AG09309 (cell line): ENCODE measurements at regions not wholly inside any gene's neighbourhood (a gene's known extent, or its start where the extent isn't known, plus 50 kb on each side); places are given as distances from the start of the nearest gene placed in this dataset.

ENCODE experiments used
- DNase-seq: peaks from one replicate; pipeline ENCODE4 v3.0.0-alpha.2; 2010; ENCODE audit warnings: low read depth
- H3K4me3 ChIP-seq: 2 replicates; pipeline ENCODE4 v1.5.1; 2011; ENCODE audit warnings: mild to moderate bottlenecking, low read depth, low read length, moderate library complexity; ENCODE audit not compliant: control insufficient read depth
- TF ChIP-seq, protein P1 (sequence below): IDR thresholded peaks from 2 replicates; pipeline ENCODE4 v1.5.1; 2011; ENCODE audit warnings: mild to moderate bottlenecking, low read depth, low read length, inconsistent platforms; ENCODE audit not compliant: insufficient read depth, control insufficient read depth; ENCODE audit errors: missing control alignments

DNA sequence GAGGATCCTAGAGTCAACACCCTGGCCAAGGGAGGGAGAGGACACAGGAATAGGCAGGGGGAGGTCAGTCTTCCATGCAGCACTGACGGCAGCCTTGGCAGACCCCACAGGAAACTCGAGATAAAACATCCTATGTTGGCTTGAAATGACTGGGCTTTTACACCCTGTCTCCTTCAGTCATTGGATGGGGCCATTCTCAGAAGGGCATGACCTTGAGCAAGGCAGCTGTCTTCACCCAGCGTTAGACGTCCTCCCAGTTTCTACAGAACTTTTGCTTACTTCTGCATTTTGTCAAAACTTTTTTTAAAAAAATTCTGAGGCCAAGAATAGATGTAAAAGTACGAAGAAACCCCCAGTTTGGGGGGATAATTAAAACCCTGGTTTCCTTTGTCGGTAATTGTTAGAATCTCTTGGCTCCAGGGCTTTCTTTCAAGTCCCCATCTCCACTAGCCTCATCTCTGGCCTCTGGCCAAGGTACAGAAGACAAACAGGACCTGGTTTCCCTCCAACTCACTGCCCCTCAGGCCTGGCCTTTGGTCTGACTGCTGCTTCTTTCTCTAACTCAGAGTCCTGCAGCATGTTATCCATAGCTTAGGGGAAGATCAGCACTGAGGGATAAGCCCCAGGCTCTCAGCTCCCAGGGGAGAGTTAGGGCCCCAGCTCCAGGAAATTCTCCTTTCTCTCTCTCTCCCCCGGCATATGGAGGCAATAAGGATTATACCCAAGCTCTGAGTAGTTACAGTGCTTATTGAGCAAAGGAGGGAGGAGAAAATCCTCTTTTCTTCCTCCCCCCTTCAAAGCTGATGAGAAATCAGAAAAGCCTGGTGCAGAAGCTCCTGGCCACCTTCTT, 51.6 kb upstream of the KCND3 start:
- no peak overlapping the region for H3K4me3 ChIP-seq
- TF ChIP-seq, protein P1, sequence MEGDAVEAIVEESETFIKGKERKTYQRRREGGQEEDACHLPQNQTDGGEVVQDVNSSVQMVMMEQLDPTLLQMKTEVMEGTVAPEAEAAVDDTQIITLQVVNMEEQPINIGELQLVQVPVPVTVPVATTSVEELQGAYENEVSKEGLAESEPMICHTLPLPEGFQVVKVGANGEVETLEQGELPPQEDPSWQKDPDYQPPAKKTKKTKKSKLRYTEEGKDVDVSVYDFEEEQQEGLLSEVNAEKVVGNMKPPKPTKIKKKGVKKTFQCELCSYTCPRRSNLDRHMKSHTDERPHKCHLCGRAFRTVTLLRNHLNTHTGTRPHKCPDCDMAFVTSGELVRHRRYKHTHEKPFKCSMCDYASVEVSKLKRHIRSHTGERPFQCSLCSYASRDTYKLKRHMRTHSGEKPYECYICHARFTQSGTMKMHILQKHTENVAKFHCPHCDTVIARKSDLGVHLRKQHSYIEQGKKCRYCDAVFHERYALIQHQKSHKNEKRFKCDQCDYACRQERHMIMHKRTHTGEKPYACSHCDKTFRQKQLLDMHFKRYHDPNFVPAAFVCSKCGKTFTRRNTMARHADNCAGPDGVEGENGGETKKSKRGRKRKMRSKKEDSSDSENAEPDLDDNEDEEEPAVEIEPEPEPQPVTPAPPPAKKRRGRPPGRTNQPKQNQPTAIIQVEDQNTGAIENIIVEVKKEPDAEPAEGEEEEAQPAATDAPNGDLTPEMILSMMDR, result no peak
- no peak for DNase-seq

DNA sequence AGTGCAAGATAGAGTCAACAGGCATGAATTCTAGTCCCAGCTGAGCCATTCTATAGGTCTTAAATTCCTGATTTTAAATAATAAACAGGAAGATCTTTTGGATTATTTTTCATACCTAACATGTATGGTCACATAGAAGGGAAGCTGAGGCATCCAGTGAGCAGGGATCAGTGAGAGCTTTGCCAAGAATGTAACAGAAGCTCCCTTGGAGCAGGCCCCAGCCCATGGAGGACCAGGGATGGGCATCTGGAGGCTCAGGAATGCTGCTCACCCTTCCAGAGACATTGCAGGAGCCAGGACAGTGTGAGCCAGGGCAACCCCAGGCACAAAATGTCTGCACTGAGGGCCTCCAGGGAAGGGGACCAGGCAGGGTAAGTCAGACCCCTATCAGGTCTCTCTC, 54.4 kb upstream of the KCND3 start:
- no peak for DNase-seq
- no peak overlapping the region for H3K4me3 ChIP-seq
- TF ChIP-seq, protein P1, result no peak

DNA sequence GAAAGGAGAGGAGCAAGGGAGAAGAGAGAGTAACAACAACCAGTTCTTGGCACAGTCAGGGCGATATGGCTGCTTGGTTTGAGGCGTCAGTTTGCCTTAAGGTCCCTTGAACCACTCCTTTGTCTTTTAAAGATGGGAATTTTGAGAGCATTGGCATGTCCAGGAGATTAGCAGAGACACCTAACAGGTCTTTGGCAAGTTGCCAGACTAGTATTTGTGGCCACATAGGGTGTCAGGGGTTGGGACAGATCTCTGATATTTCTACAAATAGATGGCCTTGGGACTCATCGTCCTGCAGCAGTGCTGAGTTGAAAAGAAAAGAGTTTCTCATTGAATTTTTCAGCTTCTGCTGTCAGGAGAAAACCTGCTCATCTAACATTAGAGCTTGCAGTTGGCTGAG, 55.3 kb upstream of the KCND3 start:
- H3K4me3 ChIP-seq, result no peak overlapping the region
- TF ChIP-seq, protein P1, result no peak
- DNase-seq, result no peak

DNA sequence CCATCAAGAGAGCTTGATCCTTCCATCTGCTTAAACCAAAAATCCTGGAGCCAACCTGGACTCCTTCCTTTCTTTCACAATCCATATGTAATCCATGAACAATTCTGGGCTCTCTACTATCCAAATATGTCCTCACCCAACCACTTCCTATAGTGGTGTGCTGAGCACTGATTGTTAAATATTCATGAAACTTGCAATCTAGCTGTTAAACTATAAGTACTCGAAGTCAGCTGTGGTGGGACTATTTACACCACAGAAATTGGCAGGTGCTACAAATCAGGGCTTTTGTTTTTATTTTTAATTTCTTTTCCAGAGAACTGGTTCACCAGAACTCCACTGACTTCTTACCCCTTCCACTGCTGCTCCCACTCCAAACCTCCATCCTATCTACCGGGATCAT, 57.2 kb upstream of the KCND3 start:
- H3K4me3 ChIP-seq, result no peak overlapping the region
- TF ChIP-seq, protein P1, result no peak
- DNase-seq, result no peak

DNA sequence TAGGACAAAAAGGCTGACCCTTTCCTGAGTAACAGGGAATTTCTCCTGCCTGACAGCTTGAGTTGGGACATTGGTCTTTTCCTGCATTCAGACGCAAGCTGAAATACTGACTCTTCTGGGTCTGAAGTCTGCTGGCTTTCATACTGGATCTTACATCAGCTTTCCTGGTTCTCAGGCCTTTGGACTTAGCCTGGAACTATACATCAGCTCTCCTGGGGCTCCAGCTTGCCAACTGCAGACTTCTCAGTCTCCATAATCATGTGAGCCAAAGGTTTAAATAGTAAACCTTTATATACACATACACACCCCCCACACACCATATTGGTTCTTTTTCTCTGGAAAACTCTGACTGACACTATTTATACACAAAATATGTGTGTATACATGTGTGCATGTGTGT, 59.0 kb upstream of the KCND3 start:
- H3K4me3 ChIP-seq, result no peak overlapping the region
- DNase-seq, result no peak
- TF ChIP-seq, protein P1, result no peak

DNA sequence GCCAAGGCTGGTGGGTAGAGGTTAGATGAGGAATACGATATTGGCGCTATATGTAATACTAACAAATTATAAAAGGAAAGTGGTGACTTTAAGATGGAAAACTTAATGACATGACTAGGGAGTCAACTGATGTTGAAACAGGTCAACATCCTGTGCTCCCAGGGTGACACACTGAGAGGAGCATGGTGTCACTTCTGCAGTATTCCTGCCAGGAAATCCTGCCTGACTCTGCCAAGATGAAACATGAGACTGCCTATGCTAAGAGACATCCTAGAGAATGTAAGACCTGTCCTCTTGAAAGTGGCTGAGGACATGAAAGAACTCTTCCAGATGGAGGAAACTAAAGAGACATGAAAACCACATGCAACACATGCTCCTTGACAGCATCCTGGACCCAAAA, 65.0 kb upstream of the KCND3 start:
- no peak overlapping the region for H3K4me3 ChIP-seq
- TF ChIP-seq, protein P1, result no peak
- no peak for DNase-seq
